Panc1 (cell line): ENCODE measurements at regions not wholly inside any gene's neighbourhood (a gene's known extent, or its start where the extent isn't known, plus 50 kb on each side); places are given as distances from the start of the nearest gene placed in this dataset.
"Not testable (repeated sequence)": the region's sequence is repeated elsewhere in the genome, so short reads cannot be mapped to it uniquely, and the experiment has no call there.

Experiments used
- CTCF ChIP-seq: fragments of 450-650 bp; IDR thresholded peaks from 2 replicates; pipeline ENCODE4 v1.5.1; 2017; ENCODE audit warnings: mild to moderate bottlenecking
- POLR2AphosphoS5 ChIP-seq: IDR thresholded peaks from 2 replicates; pipeline ENCODE4 v1.6.1; 2012; ENCODE audit warnings: mild to moderate bottlenecking, low read depth, low read length, moderate library complexity
- REST ChIP-seq, 2 experiments: IDR thresholded peaks; 2 replicates each; pipeline ENCODE4 v1.6.1; 2011 to 2012; ENCODE audit warnings: low read depth in 2 of 2, control low read depth in 1 of 2, low read length in 1 of 2, mild to moderate bottlenecking in 1 of 2, moderate library complexity in 1 of 2; ENCODE audit not compliant: insufficient read depth in 1 of 2
- SIN3A ChIP-seq: IDR thresholded peaks from 2 replicates; pipeline ENCODE4 v1.6.1; 2012; ENCODE audit warnings: low read depth, mild to moderate bottlenecking, low read length, moderate library complexity, borderline replicate concordance; ENCODE audit not compliant: insufficient read depth

DNA sequence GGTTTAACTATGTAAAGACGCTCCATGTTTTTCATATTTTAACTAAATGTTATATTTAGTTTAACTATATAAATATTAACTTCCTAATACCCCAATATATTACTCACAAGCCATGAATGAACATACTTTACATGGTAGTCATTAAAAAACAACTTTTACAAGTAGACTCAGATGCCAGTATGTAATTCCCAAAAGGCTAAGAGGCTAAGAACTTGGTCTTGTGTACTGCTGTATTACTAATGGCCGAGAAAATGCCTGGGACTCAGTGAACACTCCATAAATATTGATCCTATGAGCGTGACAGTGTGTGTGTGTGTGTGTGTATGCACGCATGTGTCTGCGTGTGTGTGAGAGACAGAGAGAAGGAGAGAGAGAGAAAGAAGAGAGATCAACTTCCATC, 2342.0 kb upstream of the PCDH20 start:
- TF ChIP-seq CTCF; SIN3A; REST (IDR thresholded peaks at IDR 0.05; ENCODE audit: insufficient read depth in 1 of 2, low read depth in 2 of 2, low read length in 1 of 2); POLR2AphosphoS5: not testable (repeated sequence)
